ENCODE measurements at regions not wholly inside any gene's neighbourhood (a gene's known extent, or its start where the extent isn't known, plus 50 kb on each side); places are given as distances from the start of the nearest gene placed in this dataset.

DNA sequence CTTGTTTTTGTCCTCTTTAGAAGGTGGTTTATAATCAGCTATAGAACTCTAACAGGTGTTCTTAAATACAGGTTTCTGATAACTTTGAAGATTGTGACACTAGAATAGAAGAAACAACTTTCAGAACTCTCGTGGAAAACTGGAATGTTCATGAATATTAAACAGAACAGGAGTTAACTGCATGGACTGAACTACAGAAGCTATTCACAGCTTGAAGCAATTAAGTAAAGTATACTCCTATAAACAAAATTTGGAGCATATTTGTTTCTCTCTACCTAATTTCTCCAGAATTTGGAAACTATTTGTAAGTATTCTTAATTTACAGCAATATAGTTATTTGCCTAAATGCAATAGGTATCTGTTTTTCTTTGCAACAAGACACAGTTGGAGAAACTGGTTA, 824.8 kb downstream of the ADGRL2 start:
- intact Hi-C loops (cut with DNase I), result no loop called here

DNA sequence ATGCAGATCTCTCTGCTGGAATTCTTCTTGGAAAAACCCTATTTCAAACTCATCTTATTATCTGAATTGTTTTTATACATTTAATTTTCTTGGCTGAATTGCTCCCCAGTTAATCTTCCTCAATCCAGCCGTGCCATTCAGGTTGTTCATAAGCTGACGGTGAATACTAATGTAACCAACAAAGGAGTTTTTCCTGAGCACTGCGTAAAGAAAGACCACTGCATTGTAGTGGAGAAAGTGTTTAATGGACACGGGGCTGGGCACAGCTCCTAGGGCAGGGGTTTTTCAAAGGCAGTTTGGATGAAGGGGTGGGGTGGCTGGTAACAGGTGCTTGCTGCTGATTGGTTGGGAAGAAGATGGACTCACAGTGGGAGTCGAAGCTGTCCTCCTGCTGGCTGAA, 820.3 kb downstream of the ADGRL2 start:
- no peak overlapping the region for H3K4me3 ChIP-seq
- DNase-seq, result no peak
- no peaks in the 10 kb centered on the region for H3K27me3 ChIP-seq
- H3K27ac ChIP-seq, result no peak overlapping the region
- H3K9me3 ChIP-seq, result peaks cover 0 to 2% (median 1%) of the 10 kb centered on the region in 4 donors
- intact Hi-C loops (cut with DNase I), result no loop called here
- no peaks in the 10 kb centered on the region for H3K4me1 ChIP-seq
- 89 to 91% methylated on average over 5 of the region's 5 CpGs for whole genome bisulfite sequencing, 2 donors
- no peaks in the 10 kb centered on the region for H3K36me3 ChIP-seq
- TF ChIP-seq, protein P1, sequence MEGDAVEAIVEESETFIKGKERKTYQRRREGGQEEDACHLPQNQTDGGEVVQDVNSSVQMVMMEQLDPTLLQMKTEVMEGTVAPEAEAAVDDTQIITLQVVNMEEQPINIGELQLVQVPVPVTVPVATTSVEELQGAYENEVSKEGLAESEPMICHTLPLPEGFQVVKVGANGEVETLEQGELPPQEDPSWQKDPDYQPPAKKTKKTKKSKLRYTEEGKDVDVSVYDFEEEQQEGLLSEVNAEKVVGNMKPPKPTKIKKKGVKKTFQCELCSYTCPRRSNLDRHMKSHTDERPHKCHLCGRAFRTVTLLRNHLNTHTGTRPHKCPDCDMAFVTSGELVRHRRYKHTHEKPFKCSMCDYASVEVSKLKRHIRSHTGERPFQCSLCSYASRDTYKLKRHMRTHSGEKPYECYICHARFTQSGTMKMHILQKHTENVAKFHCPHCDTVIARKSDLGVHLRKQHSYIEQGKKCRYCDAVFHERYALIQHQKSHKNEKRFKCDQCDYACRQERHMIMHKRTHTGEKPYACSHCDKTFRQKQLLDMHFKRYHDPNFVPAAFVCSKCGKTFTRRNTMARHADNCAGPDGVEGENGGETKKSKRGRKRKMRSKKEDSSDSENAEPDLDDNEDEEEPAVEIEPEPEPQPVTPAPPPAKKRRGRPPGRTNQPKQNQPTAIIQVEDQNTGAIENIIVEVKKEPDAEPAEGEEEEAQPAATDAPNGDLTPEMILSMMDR (IDR thresholded peaks at IDR 0.05), result no peak
- TF ChIP-seq POLR2A (IDR thresholded peaks at IDR 0.05), result no peak
- no peak for TF ChIP-seq EP300 (IDR thresholded peaks at IDR 0.05)
- TF ChIP-seq POLR2AphosphoS5 (IDR thresholded peaks at IDR 0.05), result no peak

More for the DNA sequence above, 824.8 kb downstream of the ADGRL2 start:
- Histone ChIP-seq H3K4me1 (no peaks in the 10 kb centered on the region), H3K4me3 (no peak overlapping the region), H3K9me3 (peaks cover 0 to 2% (median 1%) of the 10 kb centered on the region in 4 donors), H3K27ac (no peak overlapping the region), H3K36me3 (no peaks in the 10 kb centered on the region), H3K27me3 (no peaks in the 10 kb centered on the region)
- DNase-seq, result no peak
- TF ChIP-seq EP300 (IDR thresholded peaks at IDR 0.05) (no peak), POLR2A (IDR thresholded peaks at IDR 0.05) (no peak)
- WGBS, 2 donors, result 67 to 91% methylated on average over 1 of the region's 1 CpG

DNA sequence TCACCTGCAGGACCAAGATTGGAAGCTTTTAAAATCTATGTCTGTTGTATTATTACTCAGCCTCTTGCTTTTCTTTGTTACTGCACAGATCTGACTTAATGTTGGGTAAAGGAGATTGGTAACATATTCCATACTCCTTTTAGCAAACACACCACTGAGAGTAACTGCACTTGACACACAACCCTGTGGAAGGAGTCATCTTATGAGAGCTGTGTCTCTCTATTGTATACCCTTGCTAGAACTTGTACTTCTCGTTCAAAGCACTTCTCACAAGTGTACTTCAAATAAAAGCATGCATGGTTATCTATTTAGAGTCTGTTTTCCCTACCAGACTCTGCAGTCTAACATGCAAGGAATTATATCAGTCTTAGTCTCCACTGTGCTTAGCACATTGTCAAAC, 813.4 kb downstream of the ADGRL2 start:
- Histone ChIP-seq H3K36me3 (no peaks in the 10 kb centered on the region), H3K27ac (no peak overlapping the region), H3K9me3 (no peaks in the 10 kb centered on the region), H3K4me3 (no peak overlapping the region), H3K4me1 (no peaks in the 10 kb centered on the region), H3K27me3 (no peaks in the 10 kb centered on the region)
- TF ChIP-seq EP300 (IDR thresholded peaks at IDR 0.05), result no peak
- no peak for TF ChIP-seq POLR2AphosphoS5 (IDR thresholded peaks at IDR 0.05)
- TF ChIP-seq, protein P1 (IDR thresholded peaks at IDR 0.05), result no peak
- TF ChIP-seq POLR2A (IDR thresholded peaks at IDR 0.05), result no peak
- WGBS, 2 donors, result 47 to 75% methylated on average over 1 of the region's 1 CpG
- no peak for DNase-seq
- intact Hi-C loops (cut with DNase I), result no loop called here

DNA sequence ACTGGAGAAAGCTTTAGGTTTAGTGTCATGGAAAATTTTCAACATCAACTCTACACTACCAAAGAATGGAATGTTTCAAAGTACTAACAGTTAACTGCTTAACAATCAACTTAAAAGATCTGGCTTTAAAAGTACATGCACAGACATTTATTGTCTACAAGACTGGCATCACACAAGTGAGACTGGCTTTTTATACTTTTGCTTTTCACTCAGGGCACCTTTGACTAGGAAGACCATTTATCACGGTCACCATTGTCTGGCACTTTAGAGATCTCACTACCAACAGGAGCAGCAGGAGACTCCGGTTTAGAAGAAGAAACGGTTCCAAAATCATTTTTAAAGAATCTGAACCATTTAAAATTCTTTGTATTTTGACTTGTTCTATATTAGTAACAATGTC, 812.3 kb downstream of the ADGRL2 start:
- intact Hi-C loops (cut with DNase I), result no loop called here
- H3K9me3 ChIP-seq, result no peaks in the 10 kb centered on the region
- H3K36me3 ChIP-seq, result no peaks in the 10 kb centered on the region
- no peak for DNase-seq
- H3K27me3 ChIP-seq, result no peaks in the 10 kb centered on the region
- TF ChIP-seq POLR2AphosphoS5 (IDR thresholded peaks at IDR 0.05) (no peak), POLR2A (IDR thresholded peaks at IDR 0.05) (no peak), EP300 (IDR thresholded peaks at IDR 0.05) (no peak)
- TF ChIP-seq, protein P1 (IDR thresholded peaks at IDR 0.05), result no peak
- WGBS, 2 donors, result 39 to 71% methylated on average over 3 of the region's 3 CpGs
- no peak overlapping the region for H3K27ac ChIP-seq
- no peak overlapping the region for H3K4me3 ChIP-seq
- H3K4me1 ChIP-seq, result no peaks in the 10 kb centered on the region

DNA sequence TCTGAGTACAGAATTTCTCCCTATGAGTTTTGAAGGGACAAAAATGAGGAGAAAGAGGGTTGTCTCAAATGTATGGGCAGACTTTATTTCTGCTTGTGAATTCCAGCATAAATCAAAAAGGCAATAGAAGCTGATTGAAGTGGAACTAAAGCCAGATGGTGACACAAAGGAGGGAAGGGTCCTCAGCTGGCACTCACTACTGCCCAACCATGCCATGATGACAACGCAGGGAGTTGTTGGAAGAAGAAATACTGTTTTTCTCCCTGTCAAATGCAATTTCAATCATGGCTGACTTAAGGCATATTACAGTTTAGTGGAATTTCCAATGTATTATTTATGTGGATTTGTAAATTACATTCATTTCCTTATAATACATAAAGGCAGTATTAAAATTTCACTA, 805.8 kb downstream of the ADGRL2 start:
- Histone ChIP-seq H3K27me3 (no peaks in the 10 kb centered on the region), H3K4me1 (no peaks in the 10 kb centered on the region), H3K36me3 (no peaks in the 10 kb centered on the region), H3K9me3 (no peaks in the 10 kb centered on the region), H3K4me3 (no peak overlapping the region), H3K27ac (no peak overlapping the region)
- DNase-seq, result no peak
- intact Hi-C loops (cut with DNase I), result no loop called here
- TF ChIP-seq EP300 (IDR thresholded peaks at IDR 0.05) (no peak), POLR2A (IDR thresholded peaks at IDR 0.05) (no peak), POLR2AphosphoS5 (IDR thresholded peaks at IDR 0.05) (no peak)
- TF ChIP-seq, protein P1 (IDR thresholded peaks at IDR 0.05), result no peak
- WGBS, 2 donors, result 81 to 93% methylated on average over 1 of the region's 1 CpG
